ENCODE measurements at regions not wholly inside any gene's neighbourhood (a gene's known extent, or its start where the extent isn't known, plus 50 kb on each side); places are given as distances from the start of the nearest gene placed in this dataset.

GRCh38 chr1:101178341-101178687 is 58.5 kb upstream of the S1PR1 start:
- TF ChIP-seq STAT1 (IDR thresholded peaks at IDR 0.05; ENCODE audit: unreplicated experiment) = no peak
- no peak for TF ChIP-seq POLR2AphosphoS5 (IDR thresholded peaks at IDR 0.05; ENCODE audit: low read depth)
- no peak for TF ChIP-seq CTCF (conservative IDR thresholded peaks at IDR 0.05; ENCODE audit: low read depth in 2 of 2)
- no peak for TF ChIP-seq JUNB (IDR thresholded peaks at IDR 0.05; ENCODE audit: unreplicated experiment)
- no peak for TF ChIP-seq REST (IDR thresholded peaks at IDR 0.05; ENCODE audit: unreplicated experiment)
- no peak for TF ChIP-seq EZH2 (IDR thresholded peaks at IDR 0.05; ENCODE audit: low read depth, unreplicated experiment)

Data from GM23338 (cell line).